ENCODE measurements at regions not wholly inside any gene's neighbourhood (a gene's known extent, or its start where the extent isn't known, plus 50 kb on each side); places are given as distances from the start of the nearest gene placed in this dataset.

- no peak for TF ChIP-seq CTCF (IDR thresholded peaks at IDR 0.05)
- DNase-seq: no peak
- intact Hi-C loops (cut with DNase I, micrococcal nuclease): no loop called here
- H3K4me3 ChIP-seq: no peak overlapping the region
- no peaks in the 10 kb centered on the region for H3K9me3 ChIP-seq
- ATAC-seq: no peak
- H3K36me3 ChIP-seq (ENCODE audit: low read depth): no peaks in the 10 kb centered on the region
- H3K4me1 ChIP-seq (ENCODE audit: low read depth): no peaks in the 10 kb centered on the region
Measured at GRCh38 chr12:108021141-108021540, 107.9 kb upstream of the WSCD2 start.

GRCh38 chr12:108021949-108022522, 107.1 kb upstream of the WSCD2 start:
- H3K36me3 ChIP-seq (ENCODE audit: low read depth): no peaks in the 10 kb centered on the region
- H3K9me3 ChIP-seq: no peaks in the 10 kb centered on the region
- DNase-seq (no peak), ATAC-seq (no peak)
- H3K4me3 ChIP-seq: no peak overlapping the region
- no peaks in the 10 kb centered on the region for H3K4me1 ChIP-seq (ENCODE audit: low read depth)
- intact Hi-C loops (cut with DNase I, micrococcal nuclease): no loop called here
- TF ChIP-seq CTCF (IDR thresholded peaks at IDR 0.05): no peak

GRCh38 chr12:108029051-108029835, 99.8 kb upstream of the WSCD2 start:
- intact Hi-C loops (cut with DNase I, micrococcal nuclease): no loop called here
- Histone ChIP-seq H3K36me3 (ENCODE audit: low read depth) (no peaks in the 10 kb centered on the region), H3K9me3 (no peaks in the 10 kb centered on the region), H3K4me3 (no peak overlapping the region), H3K4me1 (ENCODE audit: low read depth) (no peaks in the 10 kb centered on the region)
- TF ChIP-seq CTCF (IDR thresholded peaks at IDR 0.05): no peak
- no peak for ATAC-seq
- DNase-seq: no peak

DNA sequence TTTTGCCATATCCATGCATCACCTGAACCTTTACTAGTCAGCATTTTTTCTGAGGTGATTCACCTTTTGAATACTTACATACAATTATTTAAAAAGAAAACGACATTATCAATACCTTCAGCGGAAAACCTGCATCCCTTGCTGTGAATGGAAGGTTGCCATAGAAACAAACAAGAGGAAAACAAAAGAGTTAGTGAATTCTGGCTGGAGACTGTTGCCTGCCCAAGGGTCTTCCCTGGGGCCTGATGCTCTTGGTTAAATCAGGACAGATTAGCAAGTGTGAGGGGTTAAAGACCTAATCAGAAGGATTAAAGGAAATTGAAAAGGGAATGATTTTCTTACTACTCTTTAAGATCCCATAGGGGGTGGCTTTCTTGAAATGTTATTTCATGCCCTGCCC, 96.0 kb upstream of the WSCD2 start:
- Histone ChIP-seq H3K4me3 (no peak overlapping the region), H3K36me3 (ENCODE audit: low read depth) (no peaks in the 10 kb centered on the region), H3K4me1 (ENCODE audit: low read depth) (no peaks in the 10 kb centered on the region), H3K9me3 (no peaks in the 10 kb centered on the region)
- ATAC-seq: no peak
- no peak for TF ChIP-seq CTCF (IDR thresholded peaks at IDR 0.05)
- intact Hi-C loops (cut with DNase I, micrococcal nuclease): no loop called here
- DNase-seq: no peak

DNA sequence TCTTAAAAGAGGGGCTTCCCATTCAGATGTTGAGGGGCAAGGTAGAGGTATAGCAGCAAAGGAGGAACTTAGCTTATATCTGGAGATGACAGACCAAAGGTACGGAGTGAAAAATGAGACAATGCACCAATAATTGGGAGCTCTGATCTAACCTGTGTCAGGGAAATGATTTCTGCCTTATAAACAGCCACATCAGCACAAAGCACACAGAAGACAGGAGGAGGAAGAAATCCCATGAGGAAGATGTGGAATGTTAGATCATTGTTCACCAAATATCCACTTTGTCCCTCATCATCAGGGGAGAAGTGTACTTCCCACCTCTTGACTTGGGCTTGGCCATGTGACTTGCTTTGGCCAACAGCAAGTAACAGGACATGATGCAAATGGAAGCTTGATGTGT, 93.7 kb upstream of the WSCD2 start:
- ATAC-seq (no peak), DNase-seq (no peak)
- no peak for TF ChIP-seq CTCF (IDR thresholded peaks at IDR 0.05)
- Histone ChIP-seq H3K9me3 (no peaks in the 10 kb centered on the region), H3K4me3 (no peak overlapping the region), H3K4me1 (ENCODE audit: low read depth) (no peaks in the 10 kb centered on the region), H3K36me3 (ENCODE audit: low read depth) (no peaks in the 10 kb centered on the region)
- intact Hi-C loops (cut with DNase I, micrococcal nuclease): no loop called here
